ENCODE measurements at regions not wholly inside any gene's neighbourhood (a gene's known extent, or its start where the extent isn't known, plus 50 kb on each side); places are given as distances from the start of the nearest gene placed in this dataset.

- no peak for TF ChIP-seq CTCF (conservative IDR thresholded peaks at IDR 0.05; ENCODE audit: low read depth, low read length)
- TF ChIP-seq EZH2 (IDR thresholded peaks at IDR 0.05; ENCODE audit: borderline replicate concordance, low read depth, low read length, poor library complexity, severe bottlenecking): no peak
Observed at GRCh38 chr10:61842755-61843497, 58.6 kb upstream of the ARID5B start.

All from A673 (cell line).